HG03135 (cell line): ENCODE measurements at regions not wholly inside any gene's neighbourhood (a gene's known extent, or its start where the extent isn't known, plus 50 kb on each side); places are given as distances from the start of the nearest gene placed in this dataset.
A peak's percentile ranks its signal among the peaks of the same experiment; 100 is the strongest.
"Not testable (repeated sequence)": the region's sequence is repeated elsewhere in the genome, so short reads cannot be mapped to it uniquely, and the experiment has no call there.

ENCODE experiments used
- ATAC-seq: cut with Tn5 transposase; IDR thresholded peaks from one replicate; pipeline ENCODE4 v1.9.1; 2021; ENCODE audit warnings: mild to moderate bottlenecking, moderate library complexity; ENCODE audit not compliant: unreplicated experiment

DNA sequence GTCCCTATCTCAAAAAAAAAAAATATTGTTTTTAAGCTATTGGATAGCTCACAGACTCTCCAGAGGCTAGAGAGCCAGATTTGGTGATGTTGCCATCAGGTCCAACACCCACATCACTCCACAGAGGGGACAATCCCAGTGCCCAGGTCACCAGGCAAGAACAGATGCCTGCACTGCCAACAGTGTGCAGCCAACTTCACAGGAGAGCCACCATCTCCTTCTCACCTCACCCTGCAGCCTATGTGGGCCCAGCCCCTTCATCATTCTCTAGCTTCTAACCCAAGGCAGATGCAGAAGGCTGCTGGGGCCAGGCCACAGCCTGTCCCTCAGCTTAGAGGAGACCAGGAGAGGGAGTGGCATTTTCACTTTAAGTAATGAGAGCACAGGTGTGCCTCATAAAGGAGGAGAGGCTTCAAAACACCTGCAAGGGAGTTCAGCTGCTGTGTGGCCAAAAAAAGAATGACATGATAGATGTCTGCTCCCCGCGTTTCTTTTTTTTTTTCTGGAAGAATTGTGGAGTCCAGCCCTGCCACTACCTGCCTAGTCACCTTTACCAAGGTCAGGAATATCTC is 98.0 kb upstream of the ZSWIM2 start:
- no peak for ATAC-seq

DNA sequence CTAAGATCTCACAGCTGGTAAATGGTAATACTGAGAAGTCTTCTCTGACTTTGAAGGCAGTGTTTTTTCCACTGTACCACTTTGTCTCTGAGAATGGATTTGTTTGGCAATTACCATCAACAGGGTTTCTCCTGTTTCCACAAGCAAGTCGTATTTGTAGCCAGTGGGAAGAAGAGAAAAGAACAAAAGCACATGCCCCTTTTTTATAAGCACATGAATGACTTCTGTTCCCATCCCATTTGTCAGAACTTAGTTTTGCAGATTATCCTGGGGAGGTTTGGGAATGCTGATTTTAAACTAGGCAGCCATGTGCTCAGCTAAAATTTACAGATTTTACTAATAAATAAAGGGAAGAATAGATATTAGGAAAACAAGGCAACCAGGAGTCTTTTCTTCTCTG is 92.9 kb upstream of the ZSWIM2 start:
- ATAC-seq, result no peak

DNA sequence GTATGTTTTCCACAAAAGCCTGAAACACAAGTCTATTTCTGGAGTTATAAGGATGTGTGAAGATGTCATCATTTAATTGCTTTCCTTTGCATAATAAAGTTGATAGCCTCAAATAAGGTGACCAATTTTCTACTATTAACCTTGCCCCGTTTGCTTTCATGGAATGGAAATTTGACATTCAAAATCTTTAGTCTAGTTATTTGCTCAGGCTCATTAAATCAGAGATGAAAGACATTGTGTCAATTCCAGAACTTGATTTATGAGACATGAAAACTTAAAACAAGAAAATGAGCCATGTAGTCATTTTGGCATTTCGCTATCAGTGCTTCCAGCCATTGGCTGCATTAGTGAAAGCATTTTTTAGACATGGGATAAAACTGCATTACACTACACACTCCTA is 91.5 kb upstream of the ZSWIM2 start:
- ATAC-seq, result no peak

DNA sequence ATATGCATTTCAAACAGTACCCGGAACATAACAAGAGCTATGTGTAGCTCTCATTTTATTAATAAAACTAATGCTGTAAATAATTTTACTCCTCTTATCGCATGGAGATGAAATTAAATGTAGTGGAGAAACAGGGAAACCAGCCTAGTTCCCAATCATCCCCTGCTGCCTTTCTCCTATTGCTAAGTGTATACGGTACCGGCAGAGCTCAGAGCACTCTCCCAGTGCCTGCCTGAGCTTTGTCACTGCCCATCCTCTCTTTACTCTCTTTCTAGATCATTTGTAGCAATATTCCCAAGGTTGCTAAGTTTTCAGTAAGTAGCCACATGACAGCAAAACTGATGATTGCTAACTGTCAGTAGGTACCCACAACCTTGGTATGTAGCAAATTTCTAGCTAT is 85.5 kb upstream of the ZSWIM2 start:
- ATAC-seq, result no peak

- ATAC-seq, result no peak
Observed at GRCh38 chr2:186927867-186928191, 78.9 kb upstream of the ZSWIM2 start.

DNA sequence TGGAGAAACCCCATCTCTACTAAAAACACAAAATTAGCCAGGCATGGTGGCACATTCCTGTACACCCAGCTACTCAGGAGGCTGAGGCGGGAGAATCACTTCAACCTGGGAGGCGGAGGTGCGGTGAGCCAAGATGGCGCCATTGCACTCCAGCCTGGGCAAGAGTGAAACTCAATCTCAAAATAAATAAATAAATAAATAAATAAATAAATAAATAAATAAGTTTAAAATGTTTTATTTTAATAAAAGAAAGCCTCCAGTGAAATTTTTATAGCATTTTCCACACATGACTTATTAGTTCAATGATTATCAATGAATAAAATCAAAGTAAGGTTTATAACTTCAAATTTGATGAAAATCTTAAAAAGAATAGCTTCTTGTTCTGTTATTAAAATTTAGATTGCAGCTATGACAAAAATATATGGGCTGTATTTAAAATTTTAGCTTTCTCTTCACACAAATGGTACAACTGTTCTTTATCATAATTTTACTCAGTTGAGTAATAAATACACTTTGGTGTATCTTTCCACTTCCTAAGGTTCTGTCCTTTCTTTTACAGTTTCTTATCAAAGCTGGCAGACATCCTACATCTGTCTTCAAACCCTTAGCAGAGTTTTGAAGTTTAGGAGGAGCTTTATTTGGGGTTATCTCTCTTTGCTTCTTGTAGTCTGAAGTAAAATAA is 78.4 kb upstream of the ZSWIM2 start:
- no peak for ATAC-seq

DNA sequence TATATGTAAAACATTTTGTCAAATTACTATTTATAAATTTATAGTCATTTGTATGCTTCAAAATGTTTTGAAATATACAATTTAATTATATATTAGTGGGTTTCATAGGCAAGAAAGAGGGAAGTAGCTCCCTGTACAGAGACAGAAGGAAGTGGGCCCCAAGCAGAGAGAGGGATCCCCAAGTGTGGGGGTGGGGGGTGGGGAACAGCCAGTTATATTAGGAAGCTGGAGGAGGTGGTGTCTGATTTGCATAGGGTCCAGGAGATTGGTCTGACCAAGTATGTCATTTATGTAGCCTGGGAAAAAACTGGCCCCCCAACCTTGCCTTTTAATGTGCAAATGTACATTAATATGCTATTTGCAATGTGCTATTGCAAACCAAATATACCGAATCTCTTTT is 76.5 kb upstream of the ZSWIM2 start:
- ATAC-seq, result no peak

- not testable (repeated sequence) for ATAC-seq
Observed at GRCh38 chr2:186922316-186922715, 73.3 kb upstream of the ZSWIM2 start.

DNA sequence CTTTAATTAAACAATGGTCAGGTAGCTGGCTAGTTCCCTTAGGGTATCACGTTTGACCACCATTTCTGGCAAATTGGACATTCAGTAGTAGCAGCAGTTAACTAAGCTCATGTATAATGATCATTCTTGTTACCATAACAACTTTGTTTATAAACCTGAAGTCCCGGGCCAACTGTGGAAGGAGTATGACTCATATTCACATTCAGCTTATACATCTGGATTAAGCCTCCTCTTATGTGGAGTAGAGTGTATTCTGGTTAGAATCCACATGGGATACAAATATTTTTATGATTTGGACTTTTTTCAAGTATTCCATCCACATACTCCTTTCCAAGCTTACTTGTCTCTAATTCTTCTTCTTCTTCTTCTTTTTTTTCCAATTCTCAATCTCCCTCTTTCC is 70.3 kb upstream of the ZSWIM2 start:
- no peak for ATAC-seq

DNA sequence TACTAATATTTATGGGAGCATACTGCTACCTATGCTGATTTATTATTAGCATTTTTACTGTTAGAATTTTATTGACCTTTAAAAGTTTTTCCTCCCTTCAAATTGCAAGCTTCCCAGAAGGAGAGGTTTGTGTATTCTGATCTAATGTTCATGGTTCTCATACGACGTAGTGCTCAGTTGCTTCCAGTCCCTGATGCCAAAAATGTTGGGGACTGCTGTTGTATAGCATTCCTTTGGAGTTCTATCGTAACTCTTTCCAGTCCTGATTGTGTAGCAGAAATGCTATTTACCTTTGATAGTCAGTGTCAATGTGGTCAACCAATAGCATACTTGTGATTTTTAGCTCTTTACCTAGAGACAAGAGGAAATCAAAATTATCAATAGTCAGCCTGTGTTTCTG is 69.5 kb upstream of the ZSWIM2 start:
- no peak for ATAC-seq

DNA sequence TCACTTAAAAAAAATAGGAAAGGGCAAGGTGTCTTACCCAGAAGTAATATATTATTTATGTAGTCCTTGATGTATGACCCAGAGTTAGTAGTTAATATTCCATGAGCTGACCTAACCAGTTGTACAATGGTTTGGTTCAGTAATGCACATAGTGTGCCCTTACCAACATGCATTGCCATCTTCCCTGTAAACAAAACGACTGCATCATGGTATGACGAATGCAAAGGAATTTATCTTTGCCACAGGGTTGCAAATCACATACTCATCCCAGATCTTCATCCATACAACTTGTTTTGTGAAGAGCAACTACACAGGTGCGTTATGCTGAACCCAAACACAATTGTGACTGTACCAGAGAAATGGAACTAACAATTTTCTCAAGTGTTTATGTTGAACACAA is 68.9 kb upstream of the ZSWIM2 start:
- no peak for ATAC-seq

DNA sequence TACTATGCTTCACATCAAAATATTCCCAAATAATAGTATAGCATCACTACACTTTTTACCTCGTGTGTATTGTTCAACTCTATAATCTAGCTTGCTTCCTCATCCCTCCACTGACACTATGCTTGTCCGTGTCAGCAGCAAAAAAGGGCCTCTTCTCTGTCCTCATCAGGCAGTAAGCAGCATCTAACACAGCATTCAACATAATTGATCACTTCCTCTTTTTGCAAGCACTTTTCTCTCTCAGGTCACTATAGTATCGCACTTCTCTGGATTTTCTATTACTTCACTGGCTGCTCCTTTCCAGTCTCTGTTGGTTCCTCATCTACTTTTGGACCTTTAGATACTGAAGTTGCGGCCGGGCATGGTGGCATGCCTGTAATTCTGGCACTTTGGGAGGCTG is 64.9 kb upstream of the ZSWIM2 start:
- peak; percentile 98 for ATAC-seq

DNA sequence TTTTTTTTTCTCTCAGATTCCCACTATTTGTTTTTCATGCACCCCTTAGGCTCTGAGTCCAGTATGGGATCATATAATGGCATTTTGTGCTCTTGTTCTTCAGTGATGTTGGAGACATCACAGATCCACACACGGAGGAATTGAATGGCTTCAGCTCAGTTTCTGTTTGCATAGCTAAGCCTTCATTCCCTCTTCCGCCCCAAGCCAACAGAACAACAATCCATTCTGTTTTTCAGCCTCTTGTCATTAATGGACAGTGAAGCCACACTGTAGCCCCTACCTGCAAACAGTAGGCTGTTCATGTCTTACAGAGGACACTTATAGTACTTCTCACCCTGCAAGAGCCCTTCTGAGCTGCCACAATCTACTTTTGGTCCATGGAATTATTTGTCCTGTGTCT is 64.0 kb upstream of the ZSWIM2 start:
- ATAC-seq, result no peak

GRCh38 chr2:186911551-186912085 is 62.6 kb upstream of the ZSWIM2 start:
- no peak for ATAC-seq

GRCh38 chr2:186910996-186911395 is 62.0 kb upstream of the ZSWIM2 start:
- no peak for ATAC-seq

DNA sequence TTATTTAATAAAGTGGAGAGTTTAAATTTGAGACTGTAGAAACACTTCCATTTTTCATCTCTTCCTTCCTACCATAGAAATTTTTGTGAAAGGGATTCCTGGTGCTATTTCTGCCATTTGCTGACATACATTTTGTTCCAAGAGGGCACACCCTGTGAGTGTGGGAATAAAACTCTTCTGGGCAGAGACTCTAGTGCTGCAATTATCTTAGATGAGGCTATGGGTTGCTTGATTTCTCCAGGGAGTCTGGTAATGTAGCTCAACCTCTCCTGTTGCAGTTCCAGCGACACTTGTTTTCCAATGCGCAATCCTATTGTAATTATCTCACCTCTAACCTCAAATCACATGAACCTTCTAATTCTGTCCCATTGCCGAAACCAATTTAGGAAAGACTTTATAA is 60.1 kb upstream of the ZSWIM2 start:
- ATAC-seq, result no peak

DNA sequence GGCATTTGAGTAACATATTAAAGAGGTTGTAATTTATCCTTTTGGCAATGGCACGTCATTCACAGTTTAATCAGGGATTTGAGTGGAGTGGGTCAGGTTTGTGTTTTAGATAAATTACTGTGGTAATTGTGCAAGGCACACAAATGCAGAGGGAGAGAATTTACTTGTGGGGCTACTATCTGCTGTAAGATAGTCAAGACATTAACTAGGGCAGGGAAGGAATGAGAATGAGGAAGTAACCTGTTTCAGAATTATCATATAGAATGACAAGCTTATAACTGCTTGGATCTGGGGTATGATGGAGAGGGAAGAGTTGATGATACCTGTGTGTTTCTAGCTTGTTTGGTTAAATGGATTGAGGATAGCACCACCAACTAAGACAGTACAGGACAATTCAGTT is 58.9 kb upstream of the ZSWIM2 start:
- ATAC-seq, result no peak

GRCh38 chr2:186903216-186903615 is 54.2 kb upstream of the ZSWIM2 start:
- ATAC-seq, result no peak
